ENCODE measurements at regions not wholly inside any gene's neighbourhood (a gene's known extent, or its start where the extent isn't known, plus 50 kb on each side); places are given as distances from the start of the nearest gene placed in this dataset.

GRCh38 chr14:104346608-104347007 lies 208.2 kb downstream of the KIF26A start:
- TF ChIP-seq, protein P1, sequence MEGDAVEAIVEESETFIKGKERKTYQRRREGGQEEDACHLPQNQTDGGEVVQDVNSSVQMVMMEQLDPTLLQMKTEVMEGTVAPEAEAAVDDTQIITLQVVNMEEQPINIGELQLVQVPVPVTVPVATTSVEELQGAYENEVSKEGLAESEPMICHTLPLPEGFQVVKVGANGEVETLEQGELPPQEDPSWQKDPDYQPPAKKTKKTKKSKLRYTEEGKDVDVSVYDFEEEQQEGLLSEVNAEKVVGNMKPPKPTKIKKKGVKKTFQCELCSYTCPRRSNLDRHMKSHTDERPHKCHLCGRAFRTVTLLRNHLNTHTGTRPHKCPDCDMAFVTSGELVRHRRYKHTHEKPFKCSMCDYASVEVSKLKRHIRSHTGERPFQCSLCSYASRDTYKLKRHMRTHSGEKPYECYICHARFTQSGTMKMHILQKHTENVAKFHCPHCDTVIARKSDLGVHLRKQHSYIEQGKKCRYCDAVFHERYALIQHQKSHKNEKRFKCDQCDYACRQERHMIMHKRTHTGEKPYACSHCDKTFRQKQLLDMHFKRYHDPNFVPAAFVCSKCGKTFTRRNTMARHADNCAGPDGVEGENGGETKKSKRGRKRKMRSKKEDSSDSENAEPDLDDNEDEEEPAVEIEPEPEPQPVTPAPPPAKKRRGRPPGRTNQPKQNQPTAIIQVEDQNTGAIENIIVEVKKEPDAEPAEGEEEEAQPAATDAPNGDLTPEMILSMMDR (conservative IDR thresholded peaks at IDR 0.05; ENCODE audit: low read depth in 2 of 2) = no peak
- TF ChIP-seq, protein P2, sequence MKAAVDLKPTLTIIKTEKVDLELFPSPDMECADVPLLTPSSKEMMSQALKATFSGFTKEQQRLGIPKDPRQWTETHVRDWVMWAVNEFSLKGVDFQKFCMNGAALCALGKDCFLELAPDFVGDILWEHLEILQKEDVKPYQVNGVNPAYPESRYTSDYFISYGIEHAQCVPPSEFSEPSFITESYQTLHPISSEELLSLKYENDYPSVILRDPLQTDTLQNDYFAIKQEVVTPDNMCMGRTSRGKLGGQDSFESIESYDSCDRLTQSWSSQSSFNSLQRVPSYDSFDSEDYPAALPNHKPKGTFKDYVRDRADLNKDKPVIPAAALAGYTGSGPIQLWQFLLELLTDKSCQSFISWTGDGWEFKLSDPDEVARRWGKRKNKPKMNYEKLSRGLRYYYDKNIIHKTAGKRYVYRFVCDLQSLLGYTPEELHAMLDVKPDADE (IDR thresholded peaks at IDR 0.05) = no peak
- TF ChIP-seq POLR2AphosphoS5 (IDR thresholded peaks at IDR 0.05; ENCODE audit: low read depth) (no peak), CREB1 (CRISPR knock-in tag; IDR thresholded peaks at IDR 0.05; ENCODE audit: low read depth) (no peak)

Measured in GM23338 (cell line).